ENCODE measurements at regions not wholly inside any gene's neighbourhood (a gene's known extent, or its start where the extent isn't known, plus 50 kb on each side); places are given as distances from the start of the nearest gene placed in this dataset.

GRCh38 chr11:128324051-128324481, 263.3 kb downstream of the ETS1 start:
- Histone ChIP-seq H3K27me3 (ENCODE audit: insufficient read depth, low read length) (no peaks in the 10 kb centered on the region), H3K4me1 (ENCODE audit: insufficient read depth, low read length) (peaks cover 4% of the 10 kb centered on the region), H3K4me3 (ENCODE audit: insufficient read depth, low read depth, low read length) (no peak overlapping the region), H3K9ac (ENCODE audit: low read length) (no peak overlapping the region), H2AFZ (ENCODE audit: low read depth, low read length) (no peak overlapping the region), H3K9me3 (ENCODE audit: insufficient read depth, low read depth, low read length) (no peaks in the 10 kb centered on the region), H3K36me3 (ENCODE audit: insufficient read depth, low read length) (no peaks in the 10 kb centered on the region), H3K27ac (ENCODE audit: low read depth, low read length) (no peak overlapping the region), H4K20me1 (ENCODE audit: insufficient read depth, low read length) (no peaks in the 10 kb centered on the region), H3K4me2 (ENCODE audit: low read length) (no peak overlapping the region), H3K79me2 (ENCODE audit: insufficient read depth, low read length) (no peaks in the 10 kb centered on the region)
- H3K36me3 Mint-ChIP-seq (ENCODE audit: low read depth, unreplicated experiment): no peaks in the 10 kb centered on the region
- H3K27me3 Mint-ChIP-seq (ENCODE audit: low read depth, unreplicated experiment): peaks cover 7% of the 10 kb centered on the region
- H3K4me1 Mint-ChIP-seq (ENCODE audit: low read depth, unreplicated experiment): no peaks in the 10 kb centered on the region
- TF ChIP-seq EZH2 (IDR thresholded peaks at IDR 0.05; ENCODE audit: insufficient read depth, low read length) (no peak), CTCF (IDR thresholded peaks at IDR 0.05; ENCODE audit: insufficient read depth, low read depth, low read length) (no peak)
- no peaks in the 10 kb centered on the region for H3K9me3 Mint-ChIP-seq (ENCODE audit: unreplicated experiment)
- no peak overlapping the region for H3K27ac Mint-ChIP-seq (ENCODE audit: unreplicated experiment)
- no peak overlapping the region for H3K4me3 Mint-ChIP-seq (ENCODE audit: unreplicated experiment)
- FAIRE-seq: no peak
- DNase-seq (ENCODE audit: low read depth): no peak

GRCh38 chr11:128323381-128323780, 264.0 kb downstream of the ETS1 start:
- no peaks in the 10 kb centered on the region for H4K20me1 ChIP-seq (ENCODE audit: insufficient read depth, low read length)
- no peak overlapping the region for H3K4me2 ChIP-seq (ENCODE audit: low read length)
- no peaks in the 10 kb centered on the region for H3K4me1 ChIP-seq (ENCODE audit: insufficient read depth, low read length)
- no peak overlapping the region for H3K9ac ChIP-seq (ENCODE audit: low read length)
- H3K27me3 Mint-ChIP-seq (ENCODE audit: low read depth, unreplicated experiment): peaks cover 7% of the 10 kb centered on the region
- DNase-seq (ENCODE audit: low read depth): no peak
- H3K4me1 Mint-ChIP-seq (ENCODE audit: low read depth, unreplicated experiment): no peaks in the 10 kb centered on the region
- H3K9me3 Mint-ChIP-seq (ENCODE audit: unreplicated experiment): no peaks in the 10 kb centered on the region
- no peaks in the 10 kb centered on the region for H3K79me2 ChIP-seq (ENCODE audit: insufficient read depth, low read length)
- no peaks in the 10 kb centered on the region for H3K36me3 ChIP-seq (ENCODE audit: insufficient read depth, low read length)
- H3K27me3 ChIP-seq (ENCODE audit: insufficient read depth, low read length): no peaks in the 10 kb centered on the region
- no peak overlapping the region for H3K4me3 Mint-ChIP-seq (ENCODE audit: unreplicated experiment)
- no peak for FAIRE-seq
- H2AFZ ChIP-seq (ENCODE audit: low read depth, low read length): no peak overlapping the region
- H3K27ac Mint-ChIP-seq (ENCODE audit: unreplicated experiment): no peak overlapping the region
- no peaks in the 10 kb centered on the region for H3K9me3 ChIP-seq (ENCODE audit: insufficient read depth, low read depth, low read length)
- H3K27ac ChIP-seq (ENCODE audit: low read depth, low read length): no peak overlapping the region
- no peak overlapping the region for H3K4me3 ChIP-seq (ENCODE audit: insufficient read depth, low read depth, low read length)
- no peaks in the 10 kb centered on the region for H3K36me3 Mint-ChIP-seq (ENCODE audit: low read depth, unreplicated experiment)
- TF ChIP-seq EZH2 (IDR thresholded peaks at IDR 0.05; ENCODE audit: insufficient read depth, low read length) (no peak), CTCF (IDR thresholded peaks at IDR 0.05; ENCODE audit: insufficient read depth, low read depth, low read length) (peak; percentile 27)

GRCh38 chr11:128318856-128319474, 268.4 kb downstream of the ETS1 start:
- Histone ChIP-seq H4K20me1 (ENCODE audit: insufficient read depth, low read length) (no peaks in the 10 kb centered on the region), H3K36me3 (ENCODE audit: insufficient read depth, low read length) (no peaks in the 10 kb centered on the region), H2AFZ (ENCODE audit: low read depth, low read length) (no peak overlapping the region), H3K4me3 (ENCODE audit: insufficient read depth, low read depth, low read length) (no peak overlapping the region), H3K27ac (ENCODE audit: low read depth, low read length) (no peak overlapping the region), H3K79me2 (ENCODE audit: insufficient read depth, low read length) (no peaks in the 10 kb centered on the region), H3K4me2 (ENCODE audit: low read length) (no peak overlapping the region), H3K9ac (ENCODE audit: low read length) (no peak overlapping the region), H3K9me3 (ENCODE audit: insufficient read depth, low read depth, low read length) (peaks cover 7% of the 10 kb centered on the region), H3K4me1 (ENCODE audit: insufficient read depth, low read length) (no peaks in the 10 kb centered on the region), H3K27me3 (ENCODE audit: insufficient read depth, low read length) (no peaks in the 10 kb centered on the region)
- DNase-seq (ENCODE audit: low read depth): peak; percentile 32
- Mint-ChIP-seq H3K36me3 (ENCODE audit: low read depth, unreplicated experiment) (no peaks in the 10 kb centered on the region), H3K4me1 (ENCODE audit: low read depth, unreplicated experiment) (no peaks in the 10 kb centered on the region), H3K27me3 (ENCODE audit: low read depth, unreplicated experiment) (peaks cover 4% of the 10 kb centered on the region), H3K27ac (ENCODE audit: unreplicated experiment) (no peak overlapping the region), H3K4me3 (ENCODE audit: unreplicated experiment) (no peak overlapping the region), H3K9me3 (ENCODE audit: unreplicated experiment) (peaks cover 6% of the 10 kb centered on the region)
- FAIRE-seq: no peak
- TF ChIP-seq EZH2 (IDR thresholded peaks at IDR 0.05; ENCODE audit: insufficient read depth, low read length): no peak
- TF ChIP-seq CTCF (IDR thresholded peaks at IDR 0.05; ENCODE audit: insufficient read depth, low read depth, low read length): no peak

Data from astrocyte (in vitro differentiated cells and primary cell).